ENCODE measurements at regions not wholly inside any gene's neighbourhood (a gene's known extent, or its start where the extent isn't known, plus 50 kb on each side); places are given as distances from the start of the nearest gene placed in this dataset.

DNA sequence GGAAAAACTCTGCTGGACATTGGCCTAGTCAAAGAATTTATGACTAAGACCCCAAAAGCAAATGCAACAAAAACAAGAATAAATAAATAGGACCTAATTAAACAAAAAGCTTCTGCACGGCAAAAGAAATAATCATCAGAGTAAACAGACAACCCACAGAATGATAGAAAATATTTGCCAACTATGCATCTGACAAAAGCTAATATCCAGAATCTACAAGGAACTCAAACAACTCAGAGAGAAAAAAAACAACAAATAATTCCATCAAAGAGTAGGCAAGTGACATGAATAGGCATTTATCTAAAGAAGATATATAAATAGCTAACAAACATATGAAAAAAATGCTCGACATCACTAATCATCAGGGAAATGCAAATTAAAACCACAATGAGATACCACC lies 91.2 kb upstream of the PALMD start:
- Histone ChIP-seq H3K4me3 (ENCODE audit: insufficient read depth, low read length) (no peak overlapping the region), H3K4me2 (ENCODE audit: insufficient read depth, low read length) (no peak overlapping the region), H3K27me3 (ENCODE audit: insufficient read depth, low read length) (no peaks in the 10 kb centered on the region), H2AFZ (ENCODE audit: low read length) (no peak overlapping the region), H3K9me3 (ENCODE audit: low read depth, low read length) (no peaks in the 10 kb centered on the region), H3K27ac (ENCODE audit: low read depth, low read length) (no peak overlapping the region), H3K36me3 (ENCODE audit: insufficient read depth, low read length) (no peaks in the 10 kb centered on the region), H3K79me2 (ENCODE audit: insufficient read depth, low read length) (no peaks in the 10 kb centered on the region), H3K4me1 (ENCODE audit: insufficient read depth, low read length) (peaks cover 17% of the 10 kb centered on the region), H4K20me1 (ENCODE audit: insufficient read depth, low read length) (no peaks in the 10 kb centered on the region)
- no peak for DNase-seq (ENCODE audit: insufficient read length, low spot score, missing footprints)
- no peak for TF ChIP-seq CTCF (IDR thresholded peaks at IDR 0.05; ENCODE audit: extremely low read depth, low read depth, low read length)

DNA sequence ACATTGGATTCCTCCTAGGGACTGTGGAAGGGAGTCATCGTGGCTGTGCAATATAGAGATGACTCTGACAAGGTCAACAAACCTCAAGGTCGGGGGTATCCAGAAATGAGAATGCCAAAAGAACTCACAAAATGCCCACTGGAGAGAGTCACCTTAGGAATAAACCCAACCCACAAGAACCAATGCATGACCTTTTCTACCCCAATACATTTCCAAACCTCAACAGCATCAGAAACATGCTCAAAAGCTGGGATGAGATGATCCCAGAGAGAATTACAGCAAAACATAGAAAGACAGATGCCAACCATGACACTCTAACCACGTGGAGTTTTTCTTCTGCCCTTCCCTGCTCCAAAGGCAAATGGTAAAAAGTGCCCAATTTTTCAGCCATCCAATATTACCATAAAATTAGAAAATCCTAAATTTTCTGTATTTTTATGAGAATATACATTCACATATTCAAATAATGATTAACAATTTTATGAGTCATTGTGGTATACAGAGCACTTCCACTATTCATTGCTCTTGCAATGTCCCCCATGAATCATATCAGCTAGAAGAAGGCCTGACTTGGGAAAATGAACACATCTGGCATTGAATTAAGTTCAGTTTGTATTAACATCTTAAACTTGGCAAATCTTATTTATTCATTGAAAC lies 88.2 kb upstream of the PALMD start:
- Histone ChIP-seq H3K4me2 (ENCODE audit: insufficient read depth, low read length) (peak overlapping the region; percentile 25), H3K79me2 (ENCODE audit: insufficient read depth, low read length) (no peaks in the 10 kb centered on the region), H3K27me3 (ENCODE audit: insufficient read depth, low read length) (no peaks in the 10 kb centered on the region), H3K9me3 (ENCODE audit: low read depth, low read length) (no peaks in the 10 kb centered on the region), H2AFZ (ENCODE audit: low read length) (no peak overlapping the region), H3K4me3 (ENCODE audit: insufficient read depth, low read length) (no peak overlapping the region), H3K36me3 (ENCODE audit: insufficient read depth, low read length) (no peaks in the 10 kb centered on the region), H4K20me1 (ENCODE audit: insufficient read depth, low read length) (no peaks in the 10 kb centered on the region), H3K4me1 (ENCODE audit: insufficient read depth, low read length) (peaks cover 17% of the 10 kb centered on the region), H3K27ac (ENCODE audit: low read depth, low read length) (peak overlapping the region; percentile 57)
- no peak for TF ChIP-seq CTCF (IDR thresholded peaks at IDR 0.05; ENCODE audit: extremely low read depth, low read depth, low read length)
- peak; percentile 13 for DNase-seq (ENCODE audit: insufficient read length, low spot score, missing footprints)

DNA sequence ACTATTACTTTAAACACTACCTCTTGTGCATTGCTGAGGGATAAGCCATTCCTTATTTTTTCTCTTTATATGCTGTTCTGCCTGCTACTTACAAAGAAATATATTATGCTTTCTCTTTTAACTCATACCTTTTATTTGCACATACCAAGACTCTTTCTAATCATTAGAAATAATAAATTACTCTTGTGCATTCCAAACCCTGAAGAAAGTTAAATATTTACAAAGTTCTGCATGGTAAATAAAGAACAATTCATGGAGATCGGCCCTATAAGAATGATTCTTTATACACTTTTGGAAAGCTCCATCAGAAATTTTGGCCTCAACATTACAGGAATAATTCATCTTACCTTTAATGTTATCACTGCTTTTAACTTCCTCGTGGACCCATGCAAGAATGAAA lies 86.7 kb upstream of the PALMD start:
- Histone ChIP-seq H4K20me1 (ENCODE audit: insufficient read depth, low read length) (no peaks in the 10 kb centered on the region), H3K4me3 (ENCODE audit: insufficient read depth, low read length) (no peak overlapping the region), H3K9me3 (ENCODE audit: low read depth, low read length) (no peaks in the 10 kb centered on the region), H3K4me2 (ENCODE audit: insufficient read depth, low read length) (no peak overlapping the region), H3K36me3 (ENCODE audit: insufficient read depth, low read length) (no peaks in the 10 kb centered on the region), H3K4me1 (ENCODE audit: insufficient read depth, low read length) (peaks cover 17% of the 10 kb centered on the region), H3K27ac (ENCODE audit: low read depth, low read length) (no peak overlapping the region), H2AFZ (ENCODE audit: low read length) (no peak overlapping the region), H3K79me2 (ENCODE audit: insufficient read depth, low read length) (no peaks in the 10 kb centered on the region), H3K27me3 (ENCODE audit: insufficient read depth, low read length) (no peaks in the 10 kb centered on the region)
- TF ChIP-seq CTCF (IDR thresholded peaks at IDR 0.05; ENCODE audit: extremely low read depth, low read depth, low read length) = no peak
- DNase-seq (ENCODE audit: insufficient read length, low spot score, missing footprints) = no peak

DNA sequence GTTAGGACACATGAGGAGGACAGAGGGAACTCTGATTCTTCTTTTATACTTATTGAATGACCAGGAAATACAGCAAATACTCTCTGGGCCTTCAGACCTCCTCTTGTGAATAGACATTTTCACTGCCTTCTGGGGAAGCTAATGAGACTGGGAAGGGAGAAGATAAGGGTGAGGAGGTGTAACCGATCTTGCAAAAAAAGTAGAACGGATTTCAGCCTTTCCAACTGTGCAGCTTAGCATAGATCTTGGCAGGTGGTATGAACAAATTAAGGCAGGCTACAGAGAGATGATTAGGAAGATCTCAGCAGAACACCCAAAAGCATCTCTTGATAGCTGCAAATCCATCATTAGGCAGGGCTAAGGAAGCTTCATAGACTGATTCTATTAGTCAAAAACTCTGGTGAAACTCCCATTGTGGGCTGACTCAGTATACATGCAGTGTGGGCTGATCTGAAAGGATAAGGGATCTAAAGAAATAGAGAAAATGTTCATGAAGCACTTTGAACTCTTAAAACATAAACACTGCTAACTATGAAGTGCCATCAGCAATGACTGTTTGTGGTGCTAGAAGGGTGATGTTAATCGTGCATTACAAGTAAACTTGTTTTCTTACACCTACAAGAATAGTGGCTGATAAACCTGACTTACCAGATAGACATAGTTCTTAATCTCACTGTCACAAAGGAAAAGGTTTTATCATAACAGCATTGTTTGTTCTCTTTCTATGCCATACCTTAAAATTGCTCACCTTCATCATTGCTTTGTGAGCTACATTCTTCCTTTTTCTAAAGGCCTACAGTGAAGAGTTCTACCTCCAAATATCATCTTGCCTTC lies 85.5 kb upstream of the PALMD start:
- no peaks in the 10 kb centered on the region for H3K79me2 ChIP-seq (ENCODE audit: insufficient read depth, low read length)
- H3K4me3 ChIP-seq (ENCODE audit: insufficient read depth, low read length) = no peak overlapping the region
- peaks cover 17% of the 10 kb centered on the region for H3K4me1 ChIP-seq (ENCODE audit: insufficient read depth, low read length)
- no peak for TF ChIP-seq CTCF (IDR thresholded peaks at IDR 0.05; ENCODE audit: extremely low read depth, low read depth, low read length)
- DNase-seq (ENCODE audit: insufficient read length, low spot score, missing footprints) = no peak
- H3K27ac ChIP-seq (ENCODE audit: low read depth, low read length) = no peak overlapping the region
- no peaks in the 10 kb centered on the region for H4K20me1 ChIP-seq (ENCODE audit: insufficient read depth, low read length)
- no peak overlapping the region for H2AFZ ChIP-seq (ENCODE audit: low read length)
- H3K9me3 ChIP-seq (ENCODE audit: low read depth, low read length) = no peaks in the 10 kb centered on the region
- H3K4me2 ChIP-seq (ENCODE audit: insufficient read depth, low read length) = no peak overlapping the region
- no peaks in the 10 kb centered on the region for H3K27me3 ChIP-seq (ENCODE audit: insufficient read depth, low read length)
- H3K36me3 ChIP-seq (ENCODE audit: insufficient read depth, low read length) = no peaks in the 10 kb centered on the region
